PC-9 (cell line): ENCODE measurements at regions not wholly inside any gene's neighbourhood (a gene's known extent, or its start where the extent isn't known, plus 50 kb on each side); places are given as distances from the start of the nearest gene placed in this dataset.

Source experiments
- EZH2 ChIP-seq: fragments of 200-600 bp; sonication (generic); IDR thresholded peaks from 2 replicates; pipeline ENCODE4 v1.8.0; 2017; ENCODE audit warnings: antibody characterized with exemption, low read depth
- TF ChIP-seq, protein P1 (sequence below): fragments of 200-600 bp; sonication (generic); conservative IDR thresholded peaks from 2 replicates; pipeline ENCODE4 v1.6.1; 2017; ENCODE audit warnings: mixed run types, antibody characterized with exemption, mild to moderate bottlenecking, moderate library complexity

DNA sequence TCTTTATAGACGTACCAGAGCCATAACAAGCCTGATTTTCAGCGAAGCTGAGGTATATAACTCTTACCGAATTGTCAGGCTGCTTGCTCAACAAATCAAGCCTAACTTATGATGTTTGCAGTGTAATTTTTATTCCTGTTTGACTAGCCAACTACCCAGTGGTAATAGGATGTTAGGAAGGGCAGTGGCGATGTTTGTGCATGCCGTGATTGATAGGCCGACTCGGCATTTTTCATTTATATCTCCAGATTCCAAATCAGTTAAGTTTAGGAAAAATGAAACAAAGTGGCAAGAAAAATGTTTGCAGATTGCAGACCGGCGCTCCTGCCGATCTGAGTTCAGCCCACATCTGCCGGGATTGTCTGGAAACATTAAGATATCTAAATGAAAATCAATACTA lies 401.6 kb upstream of the ZNF507 start:
- TF ChIP-seq, protein P1, sequence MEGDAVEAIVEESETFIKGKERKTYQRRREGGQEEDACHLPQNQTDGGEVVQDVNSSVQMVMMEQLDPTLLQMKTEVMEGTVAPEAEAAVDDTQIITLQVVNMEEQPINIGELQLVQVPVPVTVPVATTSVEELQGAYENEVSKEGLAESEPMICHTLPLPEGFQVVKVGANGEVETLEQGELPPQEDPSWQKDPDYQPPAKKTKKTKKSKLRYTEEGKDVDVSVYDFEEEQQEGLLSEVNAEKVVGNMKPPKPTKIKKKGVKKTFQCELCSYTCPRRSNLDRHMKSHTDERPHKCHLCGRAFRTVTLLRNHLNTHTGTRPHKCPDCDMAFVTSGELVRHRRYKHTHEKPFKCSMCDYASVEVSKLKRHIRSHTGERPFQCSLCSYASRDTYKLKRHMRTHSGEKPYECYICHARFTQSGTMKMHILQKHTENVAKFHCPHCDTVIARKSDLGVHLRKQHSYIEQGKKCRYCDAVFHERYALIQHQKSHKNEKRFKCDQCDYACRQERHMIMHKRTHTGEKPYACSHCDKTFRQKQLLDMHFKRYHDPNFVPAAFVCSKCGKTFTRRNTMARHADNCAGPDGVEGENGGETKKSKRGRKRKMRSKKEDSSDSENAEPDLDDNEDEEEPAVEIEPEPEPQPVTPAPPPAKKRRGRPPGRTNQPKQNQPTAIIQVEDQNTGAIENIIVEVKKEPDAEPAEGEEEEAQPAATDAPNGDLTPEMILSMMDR = no peak
- TF ChIP-seq EZH2 = no peak
